GM12872 (cell line): ENCODE measurements at regions not wholly inside any gene's neighbourhood (a gene's known extent, or its start where the extent isn't known, plus 50 kb on each side); places are given as distances from the start of the nearest gene placed in this dataset.

Source experiments
- CTCF ChIP-seq: IDR thresholded peaks from 3 replicates; pipeline ENCODE4 v1.5.1; 2011; ENCODE audit warnings: low read depth, mild to moderate bottlenecking, low read length, moderate library complexity; ENCODE audit not compliant: insufficient read depth

GRCh38 chr4:71267244-71267643, 71.6 kb upstream of the SLC4A4 start:
- TF ChIP-seq CTCF = no peak

GRCh38 chr4:71268166-71268565, 70.7 kb upstream of the SLC4A4 start:
- no peak for TF ChIP-seq CTCF

- TF ChIP-seq CTCF = no peak
Measured at GRCh38 chr4:71269233-71269632, 69.6 kb upstream of the SLC4A4 start.

GRCh38 chr4:71270901-71271300, 67.9 kb upstream of the SLC4A4 start:
- peak; percentile 56 for TF ChIP-seq CTCF

GRCh38 chr4:71272976-71273375, 65.8 kb upstream of the SLC4A4 start:
- no peak for TF ChIP-seq CTCF

GRCh38 chr4:71275004-71275403, 63.8 kb upstream of the SLC4A4 start:
- TF ChIP-seq CTCF = no peak

GRCh38 chr4:71275570-71275969, 63.2 kb upstream of the SLC4A4 start:
- no peak for TF ChIP-seq CTCF

- no peak for TF ChIP-seq CTCF
Measured at GRCh38 chr4:71277353-71277752, 61.5 kb upstream of the SLC4A4 start.
